Stomach (tissue), 8 donors: ENCODE measurements at regions not wholly inside any gene's neighbourhood (a gene's known extent, or its start where the extent isn't known, plus 50 kb on each side); places are given as distances from the start of the nearest gene placed in this dataset.

Source experiments
- DNase-seq, 2 donors: peaks; one replicate each; pipeline versions ENCODE4 v3.0.0 to v3.0.0-alpha.2; 2013 to 2019
- H3K27ac ChIP-seq, 5 donors: fragments of 200-600 bp in 4 of 5; sonication (generic) in 4 of 5; one replicate each; pipeline ENCODE4 v1.5.1; 2013 to 2019; ENCODE audit warnings: mild to moderate bottlenecking in 1 of 5, moderate library complexity in 1 of 5
- H3K27me3 ChIP-seq, 3 donors: fragments of 200-600 bp; sonication (generic); one replicate each; pipeline ENCODE4 v1.5.1; 2017 to 2019; ENCODE audit warnings: mixed run types in 1 of 3
- H3K36me3 ChIP-seq, 4 donors: fragments of 200-600 bp; sonication (generic); 1 replicate in 3 of 4; 2 replicates in 1 of 4; pipeline ENCODE4 v1.5.1; 2016 to 2019
- H3K4me1 ChIP-seq, 4 donors: fragments of 200-600 bp; sonication (generic); one replicate each; pipeline ENCODE4 v1.5.1; 2016 to 2019
- H3K4me3 ChIP-seq, 4 donors: fragments of 200-600 bp; sonication (generic) in 3 of 4; one replicate each; pipeline ENCODE4 v1.5.1; 2016 to 2019; ENCODE audit warnings: mild to moderate bottlenecking in 1 of 4
- H3K9me3 ChIP-seq, 4 donors: fragments of 200-600 bp; sonication (generic); one replicate each; pipeline ENCODE4 v1.5.1; 2016 to 2019
- CTCF ChIP-seq, 7 experiments: fragments of 450-650 bp in 4 of 7; fragments of 200-600 bp in 3 of 7; sonication (generic) in 3 of 7; IDR thresholded peaks; one replicate each; pipeline ENCODE4 v1.5.1; 2016 to 2019; ENCODE audit warnings: antibody characterized with exemption in 7 of 7, control low read depth in 2 of 7, mild to moderate bottlenecking in 1 of 7
- EP300 ChIP-seq: sonication (generic); formaldehyde crosslinking; IDR thresholded peaks from one replicate; pipeline ENCODE4 v1.6.1; 2017; ENCODE audit warnings: antibody characterized with exemption
- POLR2A ChIP-seq, 4 donors: fragments of 450-650 bp; IDR thresholded peaks; one replicate each; pipeline ENCODE4 v1.6.1; 2016; ENCODE audit warnings: antibody characterized with exemption in 4 of 4, control low read depth in 2 of 4, mild to moderate bottlenecking in 1 of 4, moderate library complexity in 1 of 4
- POLR2AphosphoS5 ChIP-seq, 3 donors: sonication (generic); formaldehyde crosslinking; IDR thresholded peaks; one replicate each; pipeline ENCODE4 v1.6.1; 2016; ENCODE audit warnings: antibody characterized with exemption in 3 of 3
- WGBS, 5 donors: extraction: QIAGEN DNeasy Blood & Tissue Kit in 3 of 5; methylation state at CpG; one replicate each; pipeline versions ENCODE4 v1.1.5 to v1.1.7; 2013 to 2018; 5-methylcytosine and 5-hydroxymethylcytosine counted together
- intact Hi-C: fragments of 100-400 bp; cut with DNase I; formaldehyde crosslinking; loops from one replicate; pipeline ENCODE4 v1.15.1; 2023; ENCODE audit warnings: low total_unique reads
- donor health status: healthy with polysubstance abuse.
- donor health status: Bipolar disorder and iron deficiency.
- donor health status: healthy.

GRCh38 chr4:173919861-173920260 is 363.6 kb downstream of the FBXO8 start:
- Histone ChIP-seq H3K27ac (peak overlapping the region in 1 of 5 donors; percentile 9), H3K4me1 (peaks cover 0 to 28% (median 11%) of the 10 kb centered on the region in 4 donors), H3K27me3 (no peaks in the 10 kb centered on the region), H3K36me3 (no peaks in the 10 kb centered on the region), H3K4me3 (no peak overlapping the region), H3K9me3 (no peaks in the 10 kb centered on the region)
- intact Hi-C loops: no loop called here
- WGBS, 5 donors: 50 to 74% (median 62%) methylated on average over 1 of the region's 1 CpG; no CpG with 5 or more reads in 1 of the 5 donors
- no peak for DNase-seq
- TF ChIP-seq POLR2AphosphoS5 (IDR thresholded peaks at IDR 0.05): no peak
- no peak for TF ChIP-seq POLR2A (IDR thresholded peaks at IDR 0.05)
- no peak for TF ChIP-seq EP300
- TF ChIP-seq CTCF (IDR thresholded peaks at IDR 0.05): no peak

DNA sequence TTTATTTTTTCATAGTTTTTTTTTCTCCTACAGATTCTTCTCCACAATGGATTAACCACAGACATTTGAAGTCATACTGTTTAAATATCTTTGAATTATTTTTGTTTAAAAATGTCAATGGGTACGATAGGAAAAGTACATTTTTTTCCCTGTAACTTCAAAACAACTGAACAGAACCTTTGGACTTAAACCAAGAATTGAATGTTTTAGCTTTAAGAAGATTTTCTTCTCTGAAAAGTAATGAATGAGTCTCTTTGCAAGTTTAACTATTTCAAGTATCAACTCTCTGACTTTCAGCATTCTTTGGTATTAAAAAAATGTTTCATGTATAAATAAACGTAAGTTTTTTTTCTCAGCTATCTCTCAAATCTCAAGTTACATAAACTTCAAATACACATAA is 364.3 kb downstream of the FBXO8 start:
- H3K27me3 ChIP-seq: no peaks in the 10 kb centered on the region
- intact Hi-C loops: no loop called here
- no peak overlapping the region for H3K27ac ChIP-seq
- no peaks in the 10 kb centered on the region for H3K9me3 ChIP-seq
- peaks cover 0 to 22% (median 11%) of the 10 kb centered on the region in 4 donors for H3K4me1 ChIP-seq
- H3K36me3 ChIP-seq: no peaks in the 10 kb centered on the region
- WGBS, 5 donors: 18 to 42% (median 25%) methylated on average over 2 of the region's 2 CpGs
- no peak for DNase-seq
- TF ChIP-seq POLR2AphosphoS5 (IDR thresholded peaks at IDR 0.05): no peak
- TF ChIP-seq CTCF (IDR thresholded peaks at IDR 0.05): no peak
- TF ChIP-seq POLR2A (IDR thresholded peaks at IDR 0.05): no peak
- TF ChIP-seq EP300: no peak
- no peak overlapping the region for H3K4me3 ChIP-seq

GRCh38 chr4:173917255-173917960 is 366.1 kb downstream of the FBXO8 start:
- Histone ChIP-seq H3K36me3 (no peaks in the 10 kb centered on the region), H3K27ac (peak overlapping the region in 4 of 5 donors; percentile 18 to 54 (median 46)), H3K4me3 (no peak overlapping the region), H3K4me1 (peaks cover 0 to 22% (median 11%) of the 10 kb centered on the region in 4 donors), H3K27me3 (no peaks in the 10 kb centered on the region), H3K9me3 (no peaks in the 10 kb centered on the region)
- WGBS, 5 donors: 16 to 28% (median 19%) methylated on average over 8 of the region's 8 CpGs
- peak in 1 of 3 donors; percentile 45 for TF ChIP-seq POLR2AphosphoS5 (IDR thresholded peaks at IDR 0.05)
- TF ChIP-seq CTCF (IDR thresholded peaks at IDR 0.05): no peak
- intact Hi-C loops: no loop called here
- peak in 1 of 2 donors; percentile 47 for DNase-seq

GRCh38 chr4:173913496-173913895 is 370.0 kb downstream of the FBXO8 start:
- intact Hi-C loops: no loop called here
- 87 to 94% (median 93%) methylated on average over 5 to 6 of the region's 6 CpGs for WGBS, 5 donors
- no peaks in the 10 kb centered on the region for H3K36me3 ChIP-seq
- peaks cover 0 to 28% (median 9%) of the 10 kb centered on the region in 4 donors for H3K4me1 ChIP-seq
- H3K9me3 ChIP-seq: no peaks in the 10 kb centered on the region
- no peaks in the 10 kb centered on the region for H3K27me3 ChIP-seq
- no peak for DNase-seq
- H3K27ac ChIP-seq: no peak overlapping the region
- no peak for TF ChIP-seq POLR2A (IDR thresholded peaks at IDR 0.05)
- TF ChIP-seq CTCF (IDR thresholded peaks at IDR 0.05): no peak
- TF ChIP-seq POLR2AphosphoS5 (IDR thresholded peaks at IDR 0.05): no peak
- TF ChIP-seq EP300: no peak
- H3K4me3 ChIP-seq: no peak overlapping the region
